ENCODE measurements at regions not wholly inside any gene's neighbourhood (a gene's known extent, or its start where the extent isn't known, plus 50 kb on each side); places are given as distances from the start of the nearest gene placed in this dataset.

GRCh38 chr9:99595796-99596195, 225.9 kb upstream of the NR4A3 start:
- DNase-seq, result no peak

DNA sequence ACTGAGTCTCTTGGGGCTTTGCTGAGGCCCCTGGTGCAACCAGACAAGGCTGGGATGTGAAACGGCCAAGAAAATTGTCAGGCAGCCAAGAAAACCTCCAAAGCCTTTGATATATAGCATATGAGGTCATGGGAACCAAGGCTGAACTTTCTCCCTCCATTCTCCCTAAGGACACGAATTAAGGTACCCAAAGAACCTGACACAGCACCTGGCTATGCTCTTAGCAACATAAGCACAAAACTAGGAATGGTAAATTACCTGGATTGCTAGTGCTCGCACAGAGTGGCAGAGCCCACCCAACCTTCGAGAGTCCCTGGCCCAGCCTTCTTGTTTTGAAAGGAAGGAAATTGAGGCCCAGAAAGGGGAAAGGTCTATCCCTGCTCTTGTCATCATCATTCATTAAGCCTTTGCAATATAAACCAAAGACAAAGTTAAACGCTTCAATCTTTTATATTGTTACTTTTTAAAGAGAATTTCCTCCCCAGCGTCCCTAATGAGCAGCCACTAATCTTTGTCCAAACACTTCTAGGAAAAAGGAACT, 220.0 kb upstream of the NR4A3 start:
- DNase-seq, result no peak

DNA sequence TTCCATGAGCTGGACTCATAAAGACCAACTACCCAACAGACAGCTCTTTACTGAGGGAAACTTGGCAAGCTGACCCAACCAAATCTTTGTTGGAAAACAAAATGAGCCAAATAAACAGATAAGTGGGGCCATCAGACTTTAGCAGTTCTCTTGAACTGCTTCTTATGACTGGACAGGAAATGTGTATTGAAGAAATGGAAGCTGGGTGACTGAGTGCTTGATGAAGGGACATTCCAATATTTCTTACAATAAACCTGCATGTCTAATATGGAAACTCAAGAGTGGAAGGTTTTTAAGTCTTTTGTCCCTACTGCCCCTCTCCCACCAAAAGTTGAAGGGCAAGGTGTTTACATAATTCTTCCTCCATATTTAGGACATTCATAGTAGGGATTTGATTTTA, 218.8 kb upstream of the NR4A3 start:
- no peak for DNase-seq

- DNase-seq, result no peak
Observed at GRCh38 chr9:99605016-99605743, 216.5 kb upstream of the NR4A3 start.

DNA sequence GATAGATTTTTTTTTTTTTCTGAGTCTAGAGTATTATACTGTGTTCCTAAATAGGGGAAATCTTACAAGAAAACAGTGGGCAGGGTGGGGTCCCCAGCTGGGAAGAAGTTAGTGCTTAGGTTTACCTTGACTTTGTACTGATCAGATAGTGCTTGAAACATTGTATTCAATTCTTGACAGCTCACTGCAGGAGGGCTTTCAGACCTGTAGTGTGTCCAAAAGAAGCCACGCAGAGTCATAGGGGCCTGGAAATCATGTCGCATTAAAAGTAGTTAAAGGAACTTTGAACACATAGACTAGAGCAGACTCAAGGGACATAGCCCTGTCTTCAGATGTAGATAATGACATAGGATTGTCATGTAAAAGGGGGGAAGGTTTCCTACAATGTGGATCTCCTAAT, 215.4 kb upstream of the NR4A3 start:
- DNase-seq, result no peak

DNA sequence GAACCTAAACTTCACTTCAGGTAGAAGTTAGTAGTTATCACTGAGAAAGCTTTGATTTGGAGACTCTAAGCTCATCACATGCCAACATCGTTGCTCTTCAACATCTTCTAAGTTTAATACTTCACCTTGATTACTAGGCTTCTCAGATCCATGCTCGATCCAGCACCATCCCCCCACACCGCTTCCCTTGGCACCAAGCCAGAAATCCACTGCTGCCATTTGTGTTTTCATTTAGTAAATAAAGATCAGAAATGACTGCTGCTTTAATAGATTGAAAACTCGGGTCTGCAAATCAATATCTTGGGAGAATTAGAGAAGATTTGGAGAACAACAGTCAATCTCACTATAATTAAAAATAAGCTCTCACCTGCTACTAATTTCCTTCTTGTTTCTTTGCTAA, 214.7 kb upstream of the NR4A3 start:
- no peak for DNase-seq

- DNase-seq, result no peak
Observed at GRCh38 chr9:99607842-99608448, 213.7 kb upstream of the NR4A3 start.

GRCh38 chr9:99614341-99614740, 207.3 kb upstream of the NR4A3 start:
- DNase-seq, result no peak

DNA sequence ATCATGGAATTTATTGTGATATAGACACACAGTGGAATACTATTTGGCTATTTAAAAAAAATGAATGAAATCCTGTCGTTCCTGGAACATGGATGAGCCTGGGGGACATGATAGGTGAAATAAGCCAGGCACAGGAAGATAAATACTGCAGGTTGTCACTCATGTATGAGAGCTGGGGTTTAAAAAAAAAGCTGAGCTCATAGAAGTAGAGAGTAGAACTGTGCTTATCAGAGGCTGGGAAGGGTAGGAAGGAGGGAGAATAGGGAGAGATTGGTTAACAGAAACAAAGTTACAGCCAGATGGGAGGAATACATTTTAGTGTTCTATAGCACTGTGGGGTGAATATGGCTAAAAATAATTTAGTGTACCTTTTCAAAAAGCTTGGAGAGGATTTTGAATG, 200.6 kb upstream of the NR4A3 start:
- no peak for DNase-seq

- DNase-seq, result no peak
Observed at GRCh38 chr9:99622679-99623078, 199.0 kb upstream of the NR4A3 start.

DNA sequence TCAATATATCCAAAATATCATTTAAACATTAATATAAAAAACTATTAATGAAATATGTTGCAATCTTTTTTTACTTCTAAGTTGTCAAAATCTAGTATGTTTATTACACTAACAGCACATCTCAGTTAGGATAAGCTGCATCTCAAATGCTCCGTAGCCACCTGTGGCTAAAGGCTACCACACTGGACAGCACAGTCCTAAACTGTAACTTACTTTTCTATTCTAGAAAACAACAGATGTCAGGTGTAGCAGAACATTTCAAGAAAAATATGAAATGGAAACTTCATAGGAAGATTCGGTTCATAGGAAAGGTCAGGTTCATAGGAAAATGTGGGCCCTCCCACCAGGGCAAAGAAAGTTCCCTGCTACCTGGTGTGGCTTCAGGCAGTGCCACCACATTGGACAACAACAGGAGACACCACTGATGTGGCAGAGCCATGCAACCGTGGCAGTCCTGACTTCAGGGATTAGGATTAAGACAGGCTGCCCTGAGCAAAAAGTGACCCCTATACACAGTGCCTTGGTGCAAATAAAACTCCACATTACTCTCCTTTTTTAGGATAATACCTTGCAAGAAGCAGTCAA, 197.8 kb upstream of the NR4A3 start:
- DNase-seq, result no peak

DNA sequence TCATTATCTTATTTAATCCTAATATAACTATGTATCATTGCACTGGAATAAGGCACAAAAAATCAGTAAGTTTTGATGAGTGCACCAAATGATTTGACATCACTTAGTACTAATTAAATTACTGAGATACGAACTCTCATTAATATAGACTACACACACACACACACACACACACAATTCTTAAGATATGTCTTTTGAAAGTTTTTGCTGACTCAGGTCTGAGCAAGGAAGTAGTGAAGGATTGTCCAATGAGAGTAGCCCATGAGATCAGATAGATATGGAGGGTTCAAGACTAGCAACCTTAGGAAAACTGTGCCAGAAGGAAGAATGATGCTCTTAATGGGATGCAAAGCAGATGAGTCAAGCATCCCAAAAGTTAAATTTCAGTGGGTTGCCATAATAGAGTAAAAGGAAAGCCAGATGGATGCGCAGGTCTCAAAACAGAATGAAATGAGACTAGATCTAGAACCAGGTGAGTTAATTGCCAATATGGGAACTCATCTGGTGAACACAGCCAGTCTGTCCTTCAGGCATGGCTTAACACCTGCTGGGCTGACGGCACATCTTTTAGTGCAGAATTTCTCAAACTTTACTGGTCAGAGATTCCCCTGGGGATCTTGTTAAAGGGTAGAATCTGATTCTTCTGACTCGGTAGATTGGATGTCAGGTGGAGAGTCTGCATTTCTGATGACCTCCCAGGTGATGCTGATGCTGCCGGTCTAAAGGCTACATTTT, 197.0 kb upstream of the NR4A3 start:
- no peak for DNase-seq

DNA sequence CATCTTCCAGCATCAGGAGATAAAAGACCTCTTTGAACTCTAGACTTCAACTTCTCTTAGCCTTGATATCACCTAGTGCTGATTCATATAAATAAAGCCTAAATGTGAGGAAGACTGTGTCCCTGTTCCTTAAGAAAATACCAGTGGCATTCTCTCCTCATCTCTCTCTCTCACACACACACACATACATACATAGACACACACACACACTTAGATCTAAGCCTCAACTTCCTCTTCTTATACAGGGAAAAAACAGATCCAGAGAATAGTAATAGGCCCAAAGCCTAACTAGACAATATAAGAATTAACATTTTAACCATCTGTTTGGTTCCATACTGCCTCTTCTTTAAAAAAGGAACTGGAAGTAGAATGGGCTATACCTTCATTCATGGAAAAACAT, 195.3 kb upstream of the NR4A3 start:
- DNase-seq, result no peak

- DNase-seq, result no peak
Observed at GRCh38 chr9:99628285-99628684, 193.4 kb upstream of the NR4A3 start.

- no peak for DNase-seq
Observed at GRCh38 chr9:99628849-99629620, 192.7 kb upstream of the NR4A3 start.

DNA sequence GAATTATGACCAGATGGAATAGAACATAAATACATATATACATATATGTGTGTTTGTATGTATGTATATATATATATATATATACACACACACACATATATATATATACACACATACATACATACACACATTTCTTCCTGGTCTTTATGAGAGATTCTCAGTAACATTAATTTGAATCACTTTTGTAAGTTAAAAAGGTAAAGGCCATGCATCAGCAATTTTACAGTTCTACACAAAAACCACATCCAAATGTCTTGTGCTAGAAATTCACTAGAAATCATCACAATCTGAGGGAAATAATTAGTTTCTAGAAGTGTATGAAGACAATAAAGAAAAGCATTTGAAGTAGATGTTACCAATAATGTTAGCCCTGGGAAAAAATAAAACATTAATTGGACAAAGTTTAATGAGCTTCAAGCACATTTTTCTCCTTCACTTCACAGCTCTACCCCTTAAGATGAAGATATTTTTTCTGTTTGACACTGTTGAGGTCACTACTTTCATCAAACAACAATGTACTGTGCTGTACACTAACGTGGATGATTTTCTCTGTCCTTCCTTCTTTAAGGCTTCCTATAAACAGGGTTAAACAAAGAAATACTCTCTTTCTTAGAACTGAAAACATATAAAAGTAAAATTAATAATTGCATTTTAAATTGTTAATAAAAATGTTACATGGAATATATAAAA, 189.2 kb upstream of the NR4A3 start:
- no peak for DNase-seq

DNA sequence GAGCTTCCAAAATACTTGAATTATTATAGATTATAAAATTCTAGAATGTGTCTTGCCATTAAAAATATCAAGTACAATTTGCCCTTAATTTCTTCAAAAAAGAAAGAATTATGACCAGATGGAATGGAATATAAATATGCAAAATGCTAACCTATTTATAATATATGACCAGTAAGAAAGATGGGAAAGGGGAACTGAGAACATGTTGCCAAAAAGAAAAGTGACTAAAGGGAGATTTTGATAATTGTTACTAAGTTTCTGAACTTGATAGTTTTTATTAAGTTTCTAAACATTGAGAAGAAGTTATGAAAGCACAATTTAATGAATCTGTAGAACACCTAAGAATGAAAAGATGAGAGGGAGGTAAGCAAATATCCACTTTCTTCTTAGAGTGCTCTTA, 188.4 kb upstream of the NR4A3 start:
- no peak for DNase-seq

DNA sequence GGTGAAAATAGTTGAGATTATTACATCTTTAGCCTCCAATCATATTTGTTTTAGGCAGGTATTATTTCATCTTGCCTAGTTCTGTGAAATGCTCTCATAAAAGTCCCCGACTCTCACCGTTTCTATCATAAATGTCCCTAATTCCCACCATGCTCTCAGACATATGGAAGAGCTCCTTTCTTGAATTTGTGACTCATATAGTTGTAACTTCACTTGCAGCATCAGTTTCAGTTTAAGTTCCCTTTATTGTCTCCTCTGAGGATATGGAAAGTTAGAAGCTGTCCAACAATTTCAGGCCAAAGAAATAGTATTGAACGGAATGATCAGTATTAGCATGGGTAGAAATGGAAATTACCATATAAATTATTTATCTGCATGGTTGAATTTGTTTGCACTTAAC, 187.5 kb upstream of the NR4A3 start:
- no peak for DNase-seq

DNA sequence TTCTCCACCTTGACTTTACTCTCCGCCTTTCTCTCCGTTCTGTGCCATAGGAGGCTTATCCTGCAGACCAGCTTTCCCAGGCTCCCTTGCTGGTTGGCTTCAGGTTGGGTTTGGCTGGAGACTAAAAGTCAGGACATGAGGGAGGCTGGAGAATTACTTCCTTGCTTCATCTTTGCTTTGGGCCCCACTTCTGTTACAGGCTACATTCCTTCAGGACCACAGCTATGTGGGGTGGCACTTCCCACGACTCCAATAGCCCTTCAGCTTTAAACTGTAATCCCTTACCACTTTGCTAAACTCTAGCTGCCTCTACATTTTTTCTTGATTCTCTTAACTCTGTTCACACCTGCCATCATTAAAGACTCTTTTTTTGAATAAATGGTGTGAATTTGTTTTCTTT, 186.7 kb upstream of the NR4A3 start:
- no peak for DNase-seq

- no peak for DNase-seq
Observed at GRCh38 chr9:99637641-99638040, 184.0 kb upstream of the NR4A3 start.

GRCh38 chr9:99638971-99639370, 182.7 kb upstream of the NR4A3 start:
- no peak for DNase-seq

- no peak for DNase-seq
Observed at GRCh38 chr9:99647604-99648003, 174.1 kb upstream of the NR4A3 start.
